HG03196 (cell line): ENCODE measurements at regions not wholly inside any gene's neighbourhood (a gene's known extent, or its start where the extent isn't known, plus 50 kb on each side); places are given as distances from the start of the nearest gene placed in this dataset.

ENCODE experiments used
- ATAC-seq: cut with Tn5 transposase; IDR thresholded peaks from one replicate; pipeline ENCODE4 v1.9.1; 2021; ENCODE audit not compliant: unreplicated experiment

- no peak for ATAC-seq
Measured at GRCh38 chr6:122042960-122043735, 356.3 kb upstream of the HSF2 start.

GRCh38 chr6:122048570-122048969 is 350.9 kb upstream of the HSF2 start:
- ATAC-seq: no peak

- no peak for ATAC-seq
Measured at GRCh38 chr6:122049341-122049740, 350.1 kb upstream of the HSF2 start.

- ATAC-seq: no peak
Measured at GRCh38 chr6:122050242-122050755, 349.2 kb upstream of the HSF2 start.

- ATAC-seq: no peak
Measured at GRCh38 chr6:122052346-122052900, 347.0 kb upstream of the HSF2 start.

- no peak for ATAC-seq
Measured at GRCh38 chr6:122059918-122060317, 339.5 kb upstream of the HSF2 start.

GRCh38 chr6:122061855-122062254 is 337.6 kb upstream of the HSF2 start:
- no peak for ATAC-seq

GRCh38 chr6:122063076-122063475 is 336.4 kb upstream of the HSF2 start:
- no peak for ATAC-seq

GRCh38 chr6:122063761-122064160 is 335.7 kb upstream of the HSF2 start:
- ATAC-seq: no peak

GRCh38 chr6:122066200-122066599 is 333.3 kb upstream of the HSF2 start:
- no peak for ATAC-seq

GRCh38 chr6:122068291-122068769 is 331.1 kb upstream of the HSF2 start:
- no peak for ATAC-seq

- ATAC-seq: no peak
Measured at GRCh38 chr6:122069932-122070331, 329.5 kb upstream of the HSF2 start.

GRCh38 chr6:122072014-122072647 is 327.3 kb upstream of the HSF2 start:
- no peak for ATAC-seq

GRCh38 chr6:122075084-122075838 is 324.2 kb upstream of the HSF2 start:
- ATAC-seq: no peak

GRCh38 chr6:122075917-122076316 is 323.5 kb upstream of the HSF2 start:
- ATAC-seq: no peak

GRCh38 chr6:122077603-122078002 is 321.8 kb upstream of the HSF2 start:
- no peak for ATAC-seq

GRCh38 chr6:122078481-122078880 is 321.0 kb upstream of the HSF2 start:
- no peak for ATAC-seq

GRCh38 chr6:122079916-122080315 is 319.5 kb upstream of the HSF2 start:
- ATAC-seq: no peak

- ATAC-seq: no peak
Measured at GRCh38 chr6:122081921-122082320, 317.5 kb upstream of the HSF2 start.

- no peak for ATAC-seq
Measured at GRCh38 chr6:122082370-122082769, 317.1 kb upstream of the HSF2 start.

GRCh38 chr6:122092366-122092765 is 307.1 kb upstream of the HSF2 start:
- no peak for ATAC-seq
